Calu3 (cell line): ENCODE measurements at regions not wholly inside any gene's neighbourhood (a gene's known extent, or its start where the extent isn't known, plus 50 kb on each side); places are given as distances from the start of the nearest gene placed in this dataset.
A peak's percentile ranks its signal among the peaks of the same experiment; 100 is the strongest.

ENCODE experiments used
- BruUV-seq: library from RNA; stranded (reverse); fragments of 400-500 nt; replicated peaks from 2 replicates; lab custom pipeline; 2021; lab: Mats Ljungman, UMichigan
- CTCF ChIA-PET: fragments of 300-600 bp; sonication (Branson Sonifier 250); formaldehyde crosslinking; loops from one replicate; lab custom pipeline; 2022; ENCODE audit warnings: antibody characterized with exemption; lab: Charles Lee
- DNase-seq: peaks from one replicate; pipeline ENCODE4 v3.0.0; 2022
- H3K27ac Mint-ChIP-seq: one replicate; pipeline ENCODE4 v1.8.0; 2022; ENCODE audit warnings: mixed read lengths; ENCODE audit not compliant: unreplicated experiment
- H3K27me3 Mint-ChIP-seq: one replicate; pipeline ENCODE4 v1.8.0; 2022; ENCODE audit warnings: mixed read lengths; ENCODE audit not compliant: unreplicated experiment
- H3K36me3 Mint-ChIP-seq: one replicate; pipeline ENCODE4 v1.8.0; 2022; ENCODE audit warnings: mild to moderate bottlenecking, moderate library complexity, mixed read lengths; ENCODE audit not compliant: insufficient read depth, unreplicated experiment
- H3K4me1 Mint-ChIP-seq: one replicate; pipeline ENCODE4 v1.8.0; 2022; ENCODE audit warnings: mild to moderate bottlenecking, low read depth, mixed read lengths; ENCODE audit not compliant: unreplicated experiment
- H3K4me3 Mint-ChIP-seq: one replicate; pipeline ENCODE4 v1.8.0; 2022; ENCODE audit warnings: mild to moderate bottlenecking, low read depth, moderate library complexity, mixed read lengths; ENCODE audit not compliant: unreplicated experiment
- H3K9me3 Mint-ChIP-seq: one replicate; pipeline ENCODE4 v1.8.0; 2022; ENCODE audit warnings: low read depth, mixed read lengths; ENCODE audit not compliant: unreplicated experiment
- intact Hi-C: fragments of 100-400 bp; cut with micrococcal nuclease; formaldehyde crosslinking; loops from one replicate; pipeline ENCODE4 v1.10.0; 2022; ENCODE audit not compliant: unreplicated experiment
- TF ChIP-seq, protein P1 (sequence below): fragments of 200-600 bp; IDR thresholded peaks from one replicate; pipeline ENCODE4 v1.8.0; 2022; ENCODE audit warnings: antibody characterized with exemption; ENCODE audit not compliant: unreplicated experiment

DNA sequence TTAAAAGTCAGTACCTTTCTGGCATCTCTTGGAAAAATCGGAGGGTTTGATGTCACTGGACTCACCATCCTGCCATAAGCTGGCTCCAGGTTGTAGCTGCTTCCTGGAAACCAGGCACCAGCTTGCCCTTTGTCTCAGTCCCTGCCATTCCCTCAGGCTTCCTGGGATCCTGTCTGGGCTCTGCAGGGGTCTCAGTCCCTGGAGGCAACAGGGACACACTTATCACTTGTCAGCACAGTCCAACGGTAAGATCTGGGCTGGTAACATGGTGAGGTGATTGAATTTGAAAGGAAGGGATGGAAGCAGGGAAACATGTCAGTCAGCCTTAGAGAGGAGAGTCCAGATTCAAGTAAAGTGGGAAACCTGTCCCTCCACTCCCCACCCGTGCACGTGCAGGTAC, 147.6 kb upstream of the ECI2 start:
- Mint-ChIP-seq H3K4me1 (peaks cover 22% of the 10 kb centered on the region), H3K27me3 (peaks cover 37% of the 10 kb centered on the region), H3K4me3 (no peak overlapping the region), H3K27ac (no peak overlapping the region), H3K36me3 (peaks cover 5% of the 10 kb centered on the region), H3K9me3 (no peaks in the 10 kb centered on the region)
- TF ChIP-seq, protein P1, sequence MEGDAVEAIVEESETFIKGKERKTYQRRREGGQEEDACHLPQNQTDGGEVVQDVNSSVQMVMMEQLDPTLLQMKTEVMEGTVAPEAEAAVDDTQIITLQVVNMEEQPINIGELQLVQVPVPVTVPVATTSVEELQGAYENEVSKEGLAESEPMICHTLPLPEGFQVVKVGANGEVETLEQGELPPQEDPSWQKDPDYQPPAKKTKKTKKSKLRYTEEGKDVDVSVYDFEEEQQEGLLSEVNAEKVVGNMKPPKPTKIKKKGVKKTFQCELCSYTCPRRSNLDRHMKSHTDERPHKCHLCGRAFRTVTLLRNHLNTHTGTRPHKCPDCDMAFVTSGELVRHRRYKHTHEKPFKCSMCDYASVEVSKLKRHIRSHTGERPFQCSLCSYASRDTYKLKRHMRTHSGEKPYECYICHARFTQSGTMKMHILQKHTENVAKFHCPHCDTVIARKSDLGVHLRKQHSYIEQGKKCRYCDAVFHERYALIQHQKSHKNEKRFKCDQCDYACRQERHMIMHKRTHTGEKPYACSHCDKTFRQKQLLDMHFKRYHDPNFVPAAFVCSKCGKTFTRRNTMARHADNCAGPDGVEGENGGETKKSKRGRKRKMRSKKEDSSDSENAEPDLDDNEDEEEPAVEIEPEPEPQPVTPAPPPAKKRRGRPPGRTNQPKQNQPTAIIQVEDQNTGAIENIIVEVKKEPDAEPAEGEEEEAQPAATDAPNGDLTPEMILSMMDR: no peak
- CTCF ChIA-PET: interaction anchor here (1.1 kb wide), 1 partner anchor 8 kb away, joined by 3 read pairs; no protein-coding TSS in a partner anchor
- intact Hi-C loops: no loop called here
- BruUV-seq: no TSS peak
- no peak for DNase-seq

DNA sequence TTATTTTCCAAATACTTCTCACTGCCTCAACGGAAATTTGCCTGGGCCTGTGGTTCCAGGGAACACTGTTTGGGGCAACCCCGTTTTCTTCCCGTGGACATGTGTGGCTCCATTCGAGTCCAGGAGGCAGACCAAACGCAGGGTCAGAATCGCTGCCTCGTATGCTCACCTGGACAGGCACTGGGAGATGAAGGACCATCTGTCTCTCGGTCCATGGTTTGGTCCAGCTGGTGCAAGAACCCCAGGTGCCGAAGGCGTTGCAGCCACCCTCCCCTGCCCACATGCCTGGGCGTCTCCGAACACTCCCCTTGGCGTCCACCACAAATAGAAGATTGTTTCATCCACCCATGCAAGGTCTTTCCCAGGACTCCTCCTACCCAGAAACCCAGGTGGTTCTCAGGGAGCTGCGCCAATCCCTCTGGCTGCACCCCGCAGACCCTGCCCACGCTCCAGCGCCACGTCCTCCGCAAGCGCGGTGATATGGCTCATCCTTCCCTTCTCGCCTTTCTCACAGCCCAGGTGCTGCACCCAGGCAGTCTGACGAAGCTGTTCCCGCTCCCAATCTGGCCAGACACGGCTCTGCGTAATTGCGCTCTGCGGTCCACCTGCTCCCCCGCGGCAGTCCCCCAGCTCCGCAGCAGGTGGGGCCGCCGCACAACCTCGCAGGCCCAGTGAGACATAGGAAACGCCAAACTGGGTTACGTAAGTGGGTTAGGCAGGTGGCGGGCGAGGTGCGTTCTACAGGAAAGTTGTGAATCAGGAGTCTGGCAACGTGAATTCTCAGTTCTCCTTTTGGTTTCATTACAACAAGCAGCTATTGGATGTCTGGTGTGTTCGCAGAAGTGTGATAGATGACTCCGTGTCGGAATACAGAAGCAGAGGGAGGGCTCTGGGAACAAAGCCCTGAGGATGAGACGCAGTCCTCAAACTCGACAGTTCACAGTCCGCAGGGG, 146.2 kb upstream of the ECI2 start:
- TF ChIP-seq, protein P1: no peak
- CTCF ChIA-PET: interaction anchor here (0.5 to 1.2 kb wide), 4 partner anchors 8 to 451 kb away, joined by 3 to 7 read pairs (median 4); no protein-coding TSS in a partner anchor
- H3K4me1 Mint-ChIP-seq: peaks cover 22% of the 10 kb centered on the region
- DNase-seq: peak; percentile 55
- peak overlapping the region; percentile 14 for H3K27ac Mint-ChIP-seq
- intact Hi-C loops: no loop called here
- no peaks in the 10 kb centered on the region for H3K9me3 Mint-ChIP-seq
- H3K36me3 Mint-ChIP-seq: peaks cover 5% of the 10 kb centered on the region
- peak overlapping the region; percentile 73 for H3K4me3 Mint-ChIP-seq
- peaks cover 24% of the 10 kb centered on the region for H3K27me3 Mint-ChIP-seq
- no TSS peak for BruUV-seq

DNA sequence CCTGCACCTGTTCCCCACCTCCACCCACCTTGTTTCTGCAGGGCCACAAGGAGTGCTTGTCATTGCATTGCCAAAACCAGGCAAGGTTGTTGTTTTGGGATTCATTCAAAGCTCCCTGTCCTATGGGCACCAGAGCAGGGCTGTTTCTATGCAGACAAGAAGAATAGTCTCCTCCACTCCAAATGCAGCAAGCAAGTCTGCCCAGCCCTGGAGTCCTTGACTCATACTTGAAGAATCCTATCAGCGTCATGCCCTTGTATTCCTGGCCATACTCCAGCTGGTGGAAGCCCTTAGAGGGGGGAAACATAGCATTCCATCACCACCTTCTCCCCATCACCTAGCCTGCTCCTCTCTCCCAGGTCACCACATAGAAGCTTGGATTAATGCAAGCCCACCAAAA, 145.3 kb upstream of the ECI2 start:
- Mint-ChIP-seq H3K36me3 (peaks cover 5% of the 10 kb centered on the region), H3K27me3 (peaks cover 15% of the 10 kb centered on the region), H3K4me3 (peak overlapping the region; percentile 73), H3K9me3 (no peaks in the 10 kb centered on the region), H3K27ac (no peak overlapping the region), H3K4me1 (peaks cover 22% of the 10 kb centered on the region)
- TF ChIP-seq, protein P1: no peak
- DNase-seq: peak; percentile 45
- BruUV-seq: no TSS peak
- intact Hi-C loops: no loop called here
- CTCF ChIA-PET: interaction anchor here (0.7 to 1.2 kb wide), 2 partner anchors 9 to 777 kb away, joined by 3 to 4 read pairs; no protein-coding TSS in a partner anchor

DNA sequence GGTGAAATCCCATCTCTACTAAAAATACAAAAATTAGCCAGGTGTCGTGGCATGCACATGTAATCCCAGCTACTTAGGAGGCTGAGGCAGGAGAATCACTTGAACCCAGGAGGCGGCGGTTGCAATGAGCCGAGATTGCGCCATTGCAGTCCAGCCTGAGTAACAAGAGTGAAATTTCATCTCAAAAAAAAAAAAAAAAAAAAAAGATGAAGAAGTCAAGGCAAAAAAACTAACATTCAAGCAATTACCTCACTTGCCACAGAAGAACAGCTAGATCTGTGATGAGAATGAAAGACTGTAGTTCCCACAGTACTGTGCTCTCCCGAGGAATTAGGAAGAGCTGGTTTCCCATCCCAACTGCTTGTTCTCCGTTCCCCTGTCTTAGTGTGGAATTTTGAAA, 144.7 kb upstream of the ECI2 start:
- Mint-ChIP-seq H3K4me3 (no peak overlapping the region), H3K9me3 (no peaks in the 10 kb centered on the region), H3K27ac (no peak overlapping the region), H3K27me3 (peaks cover 14% of the 10 kb centered on the region), H3K4me1 (peaks cover 22% of the 10 kb centered on the region), H3K36me3 (peaks cover 5% of the 10 kb centered on the region)
- CTCF ChIA-PET: interaction anchor here (0.7 kb wide), 2 partner anchors 115 to 777 kb away, joined by 3 to 5 read pairs; no protein-coding TSS in a partner anchor
- TF ChIP-seq, protein P1: no peak
- BruUV-seq: no TSS peak
- DNase-seq: no peak
- intact Hi-C loops: no loop called here
